GM18517 (cell line): ENCODE measurements at regions not wholly inside any gene's neighbourhood (a gene's known extent, or its start where the extent isn't known, plus 50 kb on each side); places are given as distances from the start of the nearest gene placed in this dataset.

Source experiments
- ATAC-seq: cut with Tn5 transposase; IDR thresholded peaks from one replicate; pipeline ENCODE4 v1.9.1; 2021; ENCODE audit warnings: mild to moderate bottlenecking, moderate library complexity; ENCODE audit not compliant: unreplicated experiment

GRCh38 chr4:33316033-33316432 lies 2595.9 kb downstream of the PCDH7 start:
- ATAC-seq: no peak

- no peak for ATAC-seq
Observed at GRCh38 chr4:33316578-33316977, 2596.4 kb downstream of the PCDH7 start.

GRCh38 chr4:33323393-33323792 lies 2603.2 kb downstream of the PCDH7 start:
- no peak for ATAC-seq

GRCh38 chr4:33334416-33334815 lies 2614.2 kb downstream of the PCDH7 start:
- ATAC-seq: no peak

GRCh38 chr4:33339762-33340161 lies 2619.6 kb downstream of the PCDH7 start:
- ATAC-seq: no peak

GRCh38 chr4:33340168-33340567 lies 2620.0 kb downstream of the PCDH7 start:
- no peak for ATAC-seq

- ATAC-seq: no peak
Observed at GRCh38 chr4:33349376-33349775, 2629.2 kb downstream of the PCDH7 start.

- ATAC-seq: no peak
Observed at GRCh38 chr4:33357121-33357520, 2637.0 kb downstream of the PCDH7 start.

GRCh38 chr4:33369446-33369845 lies 2649.3 kb downstream of the PCDH7 start:
- ATAC-seq: no peak

- no peak for ATAC-seq
Observed at GRCh38 chr4:33381816-33382215, 2661.6 kb downstream of the PCDH7 start.

GRCh38 chr4:33386764-33387163 lies 2666.6 kb downstream of the PCDH7 start:
- ATAC-seq: no peak

GRCh38 chr4:33390976-33391375 lies 2670.8 kb downstream of the PCDH7 start:
- ATAC-seq: no peak

GRCh38 chr4:33395731-33396485 lies 2675.7 kb downstream of the PCDH7 start:
- no peak for ATAC-seq

- ATAC-seq: no peak
Observed at GRCh38 chr4:33400504-33400903, 2680.3 kb downstream of the PCDH7 start.

GRCh38 chr4:33407496-33407895 lies 2687.3 kb downstream of the PCDH7 start:
- no peak for ATAC-seq

- no peak for ATAC-seq
Observed at GRCh38 chr4:33411182-33411581, 2691.0 kb downstream of the PCDH7 start.

- no peak for ATAC-seq
Observed at GRCh38 chr4:33421887-33422286, 2701.7 kb downstream of the PCDH7 start.

- ATAC-seq: no peak
Observed at GRCh38 chr4:33422656-33423055, 2702.5 kb downstream of the PCDH7 start.

- ATAC-seq: no peak
Observed at GRCh38 chr4:33425936-33426335, 2705.8 kb downstream of the PCDH7 start.

GRCh38 chr4:33427676-33428075 lies 2707.5 kb downstream of the PCDH7 start:
- ATAC-seq: no peak

GRCh38 chr4:33429971-33430370 lies 2709.8 kb downstream of the PCDH7 start:
- ATAC-seq: no peak

GRCh38 chr4:33437406-33437805 lies 2717.2 kb downstream of the PCDH7 start:
- no peak for ATAC-seq

GRCh38 chr4:33446953-33447352 lies 2726.8 kb downstream of the PCDH7 start:
- ATAC-seq: no peak
